NCI-H2227 (cell line): ENCODE measurements at regions not wholly inside any gene's neighbourhood (a gene's known extent, or its start where the extent isn't known, plus 50 kb on each side); places are given as distances from the start of the nearest gene placed in this dataset.
"Not testable (repeated sequence)": the region's sequence is repeated elsewhere in the genome, so short reads cannot be mapped to it uniquely, and the experiment has no call there.

Source experiments
- DNase-seq: peaks from one replicate; lab custom pipeline; 2025; ENCODE audit not compliant: unreplicated experiment; lab: John Stamatoyannopoulos, UW

GRCh38 chr1:20432341-20432740 is 53.7 kb downstream of the CAMK2N1 start:
- DNase-seq, result no peak

GRCh38 chr1:20431176-20431460 is 54.9 kb downstream of the CAMK2N1 start:
- DNase-seq, result no peak

- peak; percentile 43 for DNase-seq
Measured at GRCh38 chr1:20430355-20431175, 55.4 kb downstream of the CAMK2N1 start.

GRCh38 chr1:20429296-20429695 is 56.7 kb downstream of the CAMK2N1 start:
- no peak for DNase-seq

- DNase-seq, result no peak
Measured at GRCh38 chr1:20428841-20429240, 57.2 kb downstream of the CAMK2N1 start.

- no peak for DNase-seq
Measured at GRCh38 chr1:20426923-20427322, 59.1 kb downstream of the CAMK2N1 start.

GRCh38 chr1:20426371-20426770 is 59.6 kb downstream of the CAMK2N1 start:
- no peak for DNase-seq

GRCh38 chr1:20425622-20426021 is 60.4 kb downstream of the CAMK2N1 start:
- no peak for DNase-seq

- no peak for DNase-seq
Measured at GRCh38 chr1:20423169-20423795, 62.7 kb downstream of the CAMK2N1 start.

GRCh38 chr1:20421441-20421840 is 64.6 kb downstream of the CAMK2N1 start:
- no peak for DNase-seq

GRCh38 chr1:20417581-20417980 is 68.4 kb downstream of the CAMK2N1 start:
- DNase-seq, result no peak

- no peak for DNase-seq
Measured at GRCh38 chr1:20416706-20417105, 69.3 kb downstream of the CAMK2N1 start.

GRCh38 chr1:20413776-20414140 is 72.3 kb downstream of the CAMK2N1 start:
- DNase-seq, result no peak

GRCh38 chr1:20413136-20413775 is 72.8 kb downstream of the CAMK2N1 start:
- DNase-seq, result no peak

GRCh38 chr1:20411196-20411980 is 74.6 kb downstream of the CAMK2N1 start:
- DNase-seq, result no peak

- peak; percentile 76 for DNase-seq
Measured at GRCh38 chr1:20410503-20410902, 75.5 kb downstream of the CAMK2N1 start.

GRCh38 chr1:20409971-20410370 is 76.0 kb downstream of the CAMK2N1 start:
- no peak for DNase-seq

GRCh38 chr1:20409012-20409411 is 77.0 kb downstream of the CAMK2N1 start:
- DNase-seq, result no peak

- not testable (repeated sequence) for DNase-seq
Measured at GRCh38 chr1:20408133-20408650, 77.8 kb downstream of the CAMK2N1 start.

GRCh38 chr1:20405893-20406604 is 80.0 kb downstream of the CAMK2N1 start:
- DNase-seq, result no peak
